GM19043 (cell line): ENCODE measurements at regions not wholly inside any gene's neighbourhood (a gene's known extent, or its start where the extent isn't known, plus 50 kb on each side); places are given as distances from the start of the nearest gene placed in this dataset.
"Not testable (repeated sequence)": the region's sequence is repeated elsewhere in the genome, so short reads cannot be mapped to it uniquely, and the experiment has no call there.

Experiments
- ATAC-seq: cut with Tn5 transposase; IDR thresholded peaks from one replicate; pipeline ENCODE4 v1.9.1; 2021; ENCODE audit warnings: low read depth; ENCODE audit not compliant: unreplicated experiment

GRCh38 chr3:178086144-178086825, 450.0 kb upstream of the KCNMB2 start:
- ATAC-seq: no peak

- ATAC-seq: no peak
Observed at GRCh38 chr3:178087376-178087775, 448.9 kb upstream of the KCNMB2 start.

- no peak for ATAC-seq
Observed at GRCh38 chr3:178088963-178089362, 447.3 kb upstream of the KCNMB2 start.

GRCh38 chr3:178090899-178091298, 445.3 kb upstream of the KCNMB2 start:
- ATAC-seq: no peak

- no peak for ATAC-seq
Observed at GRCh38 chr3:178095522-178095921, 440.7 kb upstream of the KCNMB2 start.

GRCh38 chr3:178096955-178097354, 439.3 kb upstream of the KCNMB2 start:
- no peak for ATAC-seq

DNA sequence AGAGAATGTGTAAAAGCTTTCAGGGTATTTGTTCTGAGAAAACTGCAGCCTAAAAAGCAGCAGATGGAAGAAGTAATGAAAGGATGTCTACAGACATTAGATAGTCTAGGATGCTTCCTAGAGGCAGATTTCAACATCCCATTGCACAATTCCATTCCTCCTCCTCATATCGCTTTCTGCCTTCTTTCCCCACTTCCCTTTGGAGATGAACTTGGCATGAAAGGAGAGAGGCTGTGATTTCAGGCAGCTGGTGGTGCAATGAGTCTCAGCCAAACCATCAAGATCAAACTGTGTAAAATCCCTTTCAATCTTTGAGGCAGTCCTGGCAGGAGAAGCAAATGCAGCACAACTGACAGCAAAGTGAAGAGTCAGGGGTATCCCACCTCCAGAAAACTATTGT, 438.7 kb upstream of the KCNMB2 start:
- ATAC-seq: no peak

GRCh38 chr3:178099274-178099673, 437.0 kb upstream of the KCNMB2 start:
- ATAC-seq: no peak

- no peak for ATAC-seq
Observed at GRCh38 chr3:178099862-178100261, 436.4 kb upstream of the KCNMB2 start.

DNA sequence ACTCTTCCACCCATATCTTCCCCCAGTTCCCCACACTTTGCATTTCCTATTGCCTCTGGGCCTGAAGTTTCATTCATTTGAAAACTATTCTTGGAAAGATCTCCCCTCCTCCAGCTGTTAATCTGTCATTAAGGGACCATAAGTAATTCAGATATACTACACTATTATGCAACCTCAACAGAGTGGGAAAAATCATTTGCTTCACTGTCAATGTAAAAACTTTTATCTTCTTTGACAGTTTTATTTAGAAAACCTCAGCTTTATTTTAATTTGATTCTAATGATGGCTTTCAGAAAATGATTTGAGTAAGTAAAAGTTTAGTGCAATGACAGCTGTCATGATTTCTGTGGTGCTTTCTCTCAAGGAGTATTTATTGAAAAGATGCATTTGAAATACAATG, 435.3 kb upstream of the KCNMB2 start:
- ATAC-seq: no peak

DNA sequence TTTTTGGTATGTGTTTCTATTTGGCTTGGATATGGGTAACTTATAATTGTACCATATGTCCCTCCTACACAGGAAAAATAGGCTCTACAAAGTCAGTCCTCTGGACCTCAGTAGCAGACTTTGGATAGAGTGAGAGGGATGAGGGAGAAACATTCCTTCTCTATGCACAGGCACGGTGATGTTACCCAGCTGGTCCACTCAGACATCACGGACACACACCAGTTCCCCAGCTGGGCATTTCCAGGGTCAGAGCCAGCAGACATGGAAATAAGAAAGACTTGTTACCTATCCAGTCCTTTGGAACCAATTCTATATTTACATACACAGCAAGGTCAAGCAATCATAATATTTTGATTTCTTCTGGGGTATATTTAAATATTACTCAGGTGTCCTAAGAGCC, 433.1 kb upstream of the KCNMB2 start:
- no peak for ATAC-seq

DNA sequence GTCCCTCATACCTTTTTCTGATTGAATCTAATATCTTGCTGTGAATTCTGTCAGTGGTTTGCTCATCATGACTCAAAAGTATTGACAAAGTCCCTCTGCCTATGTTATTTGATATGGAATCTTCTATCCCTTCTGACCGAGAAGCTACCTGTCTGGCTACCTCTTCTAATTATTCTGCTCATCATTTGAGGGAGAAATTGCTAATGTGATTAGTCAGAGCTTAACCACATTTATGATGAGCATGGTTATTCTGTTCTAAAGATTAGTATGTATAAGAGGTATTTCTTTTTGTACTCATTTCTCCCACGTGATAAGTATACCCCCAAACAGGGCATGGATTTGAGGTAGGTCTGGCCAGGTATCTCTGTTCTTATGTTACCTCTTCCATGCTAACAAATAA, 428.4 kb upstream of the KCNMB2 start:
- no peak for ATAC-seq

DNA sequence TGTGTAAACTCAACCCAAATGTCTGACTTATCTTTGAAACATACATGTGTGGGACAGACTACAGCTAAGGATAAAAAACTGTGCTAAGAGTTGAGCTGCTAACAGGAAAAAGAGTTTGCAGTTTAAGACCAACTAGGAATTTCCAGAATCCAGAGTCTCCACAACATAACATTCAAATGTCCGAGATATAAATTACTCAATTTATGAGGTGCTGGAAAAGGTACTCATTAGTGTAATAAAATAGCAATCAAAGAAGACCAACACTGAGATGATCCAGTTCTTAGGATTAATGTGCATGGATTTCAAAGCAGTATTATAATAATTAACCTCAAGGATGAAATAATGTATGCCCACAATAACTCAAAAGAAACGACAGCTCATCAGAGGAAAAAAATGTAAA, 426.5 kb upstream of the KCNMB2 start:
- no peak for ATAC-seq

GRCh38 chr3:178112134-178112533, 424.1 kb upstream of the KCNMB2 start:
- no peak for ATAC-seq

GRCh38 chr3:178112552-178112951, 423.7 kb upstream of the KCNMB2 start:
- ATAC-seq: not testable (repeated sequence)

DNA sequence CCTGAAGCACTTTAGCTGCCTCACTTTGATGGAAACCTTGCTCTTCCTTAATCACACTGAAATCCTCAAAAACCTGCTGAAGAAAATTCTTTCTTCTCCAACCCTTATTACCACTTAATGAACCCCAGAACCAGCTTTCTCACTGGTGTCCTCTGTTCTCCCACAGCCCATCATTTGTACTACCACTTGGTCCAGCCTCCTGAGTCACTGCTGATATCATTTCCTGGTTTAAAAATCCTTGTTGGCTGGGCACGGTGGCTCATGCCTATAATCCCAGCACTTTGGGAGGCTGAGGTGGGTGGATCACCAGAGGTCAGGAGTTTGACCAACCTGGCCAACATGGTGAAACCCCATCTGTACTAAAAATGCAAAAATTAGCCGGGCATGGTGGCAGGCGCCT, 418.6 kb upstream of the KCNMB2 start:
- ATAC-seq: no peak

- not testable (repeated sequence) for ATAC-seq
Observed at GRCh38 chr3:178119608-178120295, 416.5 kb upstream of the KCNMB2 start.

DNA sequence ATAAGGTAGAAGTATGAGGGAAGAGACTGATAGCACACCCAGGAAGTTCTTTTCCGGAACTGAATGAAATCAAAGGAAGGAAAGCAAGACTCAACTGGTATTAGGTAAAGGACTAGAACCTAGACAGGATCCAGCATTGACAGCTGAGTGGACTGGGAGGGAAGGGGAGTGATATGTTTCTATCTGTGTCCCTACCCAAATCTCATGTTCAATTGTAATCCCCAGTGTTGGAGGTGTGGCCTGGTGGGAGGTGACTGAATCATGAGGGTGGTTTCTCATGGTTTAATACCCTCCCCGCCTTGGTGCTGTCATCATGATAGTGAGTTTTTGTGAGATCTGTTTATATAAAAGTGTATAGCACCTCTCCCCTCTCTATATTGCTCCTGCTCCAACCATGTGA, 415.9 kb upstream of the KCNMB2 start:
- no peak for ATAC-seq

DNA sequence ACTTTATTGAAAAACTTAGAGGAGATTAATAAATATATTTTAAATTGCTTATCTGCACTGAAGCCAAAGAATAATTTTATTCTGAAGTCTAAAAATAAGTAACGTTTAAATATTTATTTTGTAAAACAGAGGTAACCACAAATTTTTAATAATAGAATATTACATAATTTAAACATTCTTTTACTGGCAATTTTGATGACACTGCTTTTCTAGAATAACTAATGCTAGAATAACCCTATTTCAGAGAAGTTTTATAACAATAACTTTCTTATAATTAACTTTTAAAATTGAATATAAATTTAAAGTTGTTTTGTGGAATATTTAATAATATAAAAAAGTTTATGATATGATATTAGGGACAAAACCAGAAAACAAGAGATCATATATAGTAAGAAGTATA, 409.6 kb upstream of the KCNMB2 start:
- no peak for ATAC-seq

- ATAC-seq: no peak
Observed at GRCh38 chr3:178127221-178127620, 409.0 kb upstream of the KCNMB2 start.

DNA sequence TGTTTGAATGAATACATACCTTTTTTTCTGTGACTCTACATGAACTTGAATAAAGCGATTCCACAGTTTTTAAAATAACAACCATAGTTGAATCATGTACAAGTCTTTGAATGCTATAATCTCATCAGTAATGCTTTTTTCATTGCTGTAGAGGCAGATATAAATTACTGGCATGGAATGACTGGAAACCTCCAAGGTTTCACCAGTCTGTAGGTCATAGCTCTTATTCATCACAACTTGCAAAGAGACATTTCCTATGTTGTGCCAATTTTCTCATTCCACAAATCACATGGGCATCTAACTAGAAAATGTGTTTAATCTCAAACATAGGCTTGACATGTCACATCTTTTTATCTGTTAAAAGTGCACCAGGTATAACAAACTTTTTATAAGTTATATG, 407.1 kb upstream of the KCNMB2 start:
- no peak for ATAC-seq

- ATAC-seq: no peak
Observed at GRCh38 chr3:178131801-178132200, 404.4 kb upstream of the KCNMB2 start.
